ENCODE measurements at regions not wholly inside any gene's neighbourhood (a gene's known extent, or its start where the extent isn't known, plus 50 kb on each side); places are given as distances from the start of the nearest gene placed in this dataset.

- H3K4me2 ChIP-seq (ENCODE audit: control insufficient read depth, extremely low read depth, insufficient read depth, low read depth, low read length) = no peak overlapping the region
- H4K20me1 ChIP-seq (ENCODE audit: control insufficient read depth, extremely low read depth, insufficient read depth, low read length) = no peaks in the 10 kb centered on the region
- H3K4me3 ChIP-seq (ENCODE audit: control insufficient read depth in 2 of 3, extremely low read depth in 1 of 3, insufficient read depth in 2 of 3, low read depth in 1 of 3, low read length in 3 of 3) = no peak overlapping the region
- DNase-seq (ENCODE audit: low read depth, low spot score) (no peak), FAIRE-seq (no peak)
- no peaks in the 10 kb centered on the region for H3K4me1 ChIP-seq (ENCODE audit: control insufficient read depth, extremely low read depth, insufficient read depth, low read length)
- dilution Hi-C loops (cut with MboI; ENCODE audit: extremely low pct_ligation_motif_present, low sequenced_read_pairs) = no loop called here
- no peak overlapping the region for H3K9ac ChIP-seq (ENCODE audit: control insufficient read depth, extremely low read depth, insufficient read depth, low read length)
- H3K79me2 ChIP-seq (ENCODE audit: control insufficient read depth, insufficient read depth, low read length) = no peaks in the 10 kb centered on the region
- H3K27ac ChIP-seq (ENCODE audit: control insufficient read depth, insufficient read depth, low read length) = no peak overlapping the region
- H3K27me3 ChIP-seq (ENCODE audit: control insufficient read depth, extremely low read depth, insufficient read depth, low read length) = no peaks in the 10 kb centered on the region
- no peaks in the 10 kb centered on the region for H3K9me1 ChIP-seq (ENCODE audit: control insufficient read depth, extremely low read depth, insufficient read depth, low read length)
- no peaks in the 10 kb centered on the region for H3K9me3 ChIP-seq (ENCODE audit: control insufficient read depth, low read depth, low read length)
- no peak overlapping the region for H2AFZ ChIP-seq (ENCODE audit: control insufficient read depth, low read length)
- no peak for TF ChIP-seq EZH2 (IDR thresholded peaks at IDR 0.05; ENCODE audit: low read length)
- TF ChIP-seq CTCF (optimal IDR thresholded peaks at IDR 0.05 in 1 of 3, IDR thresholded peaks at IDR 0.05 in 1 of 3, conservative IDR thresholded peaks at IDR 0.05 in 1 of 3; ENCODE audit: extremely low read depth in 1 of 3, insufficient read depth in 2 of 3, low read length in 3 of 3) = no peak
- no peaks in the 10 kb centered on the region for H3K36me3 ChIP-seq (ENCODE audit: control insufficient read depth in 2 of 2, extremely low read depth in 1 of 2, insufficient read depth in 2 of 2, low read length in 2 of 2)
These were observed 307.5 kb upstream of the FAM241A start for GRCh38 chr4:111837761-111838160.

- no peak for DNase-seq (ENCODE audit: low read depth, low spot score)
- FAIRE-seq = no peak
- Histone ChIP-seq H2AFZ (ENCODE audit: control insufficient read depth, low read length) (no peak overlapping the region), H4K20me1 (ENCODE audit: control insufficient read depth, extremely low read depth, insufficient read depth, low read length) (no peaks in the 10 kb centered on the region), H3K9ac (ENCODE audit: control insufficient read depth, extremely low read depth, insufficient read depth, low read length) (no peak overlapping the region), H3K4me2 (ENCODE audit: control insufficient read depth, extremely low read depth, insufficient read depth, low read depth, low read length) (no peak overlapping the region), H3K9me1 (ENCODE audit: control insufficient read depth, extremely low read depth, insufficient read depth, low read length) (no peaks in the 10 kb centered on the region), H3K4me3 (ENCODE audit: control insufficient read depth in 2 of 3, extremely low read depth in 1 of 3, insufficient read depth in 2 of 3, low read depth in 1 of 3, low read length in 3 of 3) (no peak overlapping the region), H3K36me3 (ENCODE audit: control insufficient read depth in 2 of 2, extremely low read depth in 1 of 2, insufficient read depth in 2 of 2, low read length in 2 of 2) (no peaks in the 10 kb centered on the region), H3K27ac (ENCODE audit: control insufficient read depth, insufficient read depth, low read length) (no peak overlapping the region), H3K4me1 (ENCODE audit: control insufficient read depth, extremely low read depth, insufficient read depth, low read length) (no peaks in the 10 kb centered on the region), H3K27me3 (ENCODE audit: control insufficient read depth, extremely low read depth, insufficient read depth, low read length) (no peaks in the 10 kb centered on the region), H3K79me2 (ENCODE audit: control insufficient read depth, insufficient read depth, low read length) (no peaks in the 10 kb centered on the region), H3K9me3 (ENCODE audit: control insufficient read depth, low read depth, low read length) (no peaks in the 10 kb centered on the region)
- TF ChIP-seq CTCF (optimal IDR thresholded peaks at IDR 0.05 in 1 of 3, IDR thresholded peaks at IDR 0.05 in 1 of 3, conservative IDR thresholded peaks at IDR 0.05 in 1 of 3; ENCODE audit: extremely low read depth in 1 of 3, insufficient read depth in 2 of 3, low read length in 3 of 3) = no peak
- no peak for TF ChIP-seq EZH2 (IDR thresholded peaks at IDR 0.05; ENCODE audit: low read length)
- dilution Hi-C loops (cut with MboI; ENCODE audit: extremely low pct_ligation_motif_present, low sequenced_read_pairs) = no loop called here
These were observed 306.8 kb upstream of the FAM241A start for GRCh38 chr4:111838406-111838930.

All from keratinocyte (primary cell).